ENCODE measurements at regions not wholly inside any gene's neighbourhood (a gene's known extent, or its start where the extent isn't known, plus 50 kb on each side); places are given as distances from the start of the nearest gene placed in this dataset.

- no peak overlapping the region for H3K4me2 ChIP-seq
- no peaks in the 10 kb centered on the region for H3K79me2 ChIP-seq (ENCODE audit: insufficient read depth)
- DNase-seq = no peak
- no peaks in the 10 kb centered on the region for H3K36me3 ChIP-seq (replicated peaks in 1 of 2; ENCODE audit: control insufficient read depth in 1 of 2, insufficient read depth in 2 of 2, low read length in 1 of 2)
- no peak overlapping the region for H3K9ac ChIP-seq
- peaks cover 5% of the 10 kb centered on the region for H3F3A ChIP-seq (replicated peaks; ENCODE audit: insufficient read depth)
- peaks cover 0 to 2% of the 10 kb centered on the region in 2 experiments; a peak in 1 of 4 replicates for H3K4me1 ChIP-seq (ENCODE audit: control insufficient read depth in 1 of 2, insufficient read depth in 2 of 2, low read depth in 1 of 2, low read length in 1 of 2)
- no peaks in the 10 kb centered on the region for H3K9me2 ChIP-seq
- H3K27ac ChIP-seq (ENCODE audit: low read depth in 2 of 2, low read length in 1 of 2) = no peak overlapping the region
- H4K20me1 ChIP-seq (ENCODE audit: insufficient read depth) = no peaks in the 10 kb centered on the region
- ChIA-PET POLR2A (no interaction called here), CTCF (interaction anchor here (1.6 kb wide), 1 partner anchor 106 kb away, joined by 3 read pairs; no protein-coding TSS in a partner anchor)
- H3K4me3 ChIP-seq (ENCODE audit: low read depth in 2 of 2, low read length in 1 of 2) = no peak overlapping the region
- 64% methylated on average over 1 of the region's 1 CpG for WGBS (ENCODE audit: low lambda C conversion rate)
- H3K27me3 ChIP-seq (ENCODE audit: insufficient read depth) = no peaks in the 10 kb centered on the region
- no peaks in the 10 kb centered on the region for H3K9me3 ChIP-seq
- TF ChIP-seq, protein P1, sequence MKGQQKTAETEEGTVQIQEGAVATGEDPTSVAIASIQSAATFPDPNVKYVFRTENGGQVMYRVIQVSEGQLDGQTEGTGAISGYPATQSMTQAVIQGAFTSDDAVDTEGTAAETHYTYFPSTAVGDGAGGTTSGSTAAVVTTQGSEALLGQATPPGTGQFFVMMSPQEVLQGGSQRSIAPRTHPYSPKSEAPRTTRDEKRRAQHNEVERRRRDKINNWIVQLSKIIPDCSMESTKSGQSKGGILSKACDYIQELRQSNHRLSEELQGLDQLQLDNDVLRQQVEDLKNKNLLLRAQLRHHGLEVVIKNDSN (IDR thresholded peaks at IDR 0.05; ENCODE audit: borderline replicate concordance, low read depth) = no peak
- TF ChIP-seq ZBTB33 (IDR thresholded peaks at IDR 0.05; ENCODE audit: borderline replicate concordance, low read depth) (no peak), REST (IDR thresholded peaks at IDR 0.05; ENCODE audit: low read depth, low read length) (no peak), EP300 (IDR thresholded peaks at IDR 0.05; ENCODE audit: borderline replicate concordance in 1 of 2, low read depth in 1 of 2, low read length in 1 of 2) (no peak), MEF2A (IDR thresholded peaks at IDR 0.05; ENCODE audit: borderline replicate concordance, low read depth) (no peak), EZH2phosphoT487 (IDR thresholded peaks at IDR 0.05; ENCODE audit: borderline replicate concordance, low read depth) (no peak), JUND (IDR thresholded peaks at IDR 0.05) (no peak), PBX3 (IDR thresholded peaks at IDR 0.05) (no peak), USF2 (IDR thresholded peaks at IDR 0.05; ENCODE audit: borderline replicate concordance, low read depth, low read length) (no peak), IRF3 (IDR thresholded peaks at IDR 0.05; ENCODE audit: low read depth, low read length) (no peak), MXI1 (IDR thresholded peaks at IDR 0.05; ENCODE audit: low read depth, low read length) (no peak), NFIC (IDR thresholded peaks at IDR 0.05; ENCODE audit: borderline replicate concordance) (no peak)
- TF ChIP-seq, protein P2, sequence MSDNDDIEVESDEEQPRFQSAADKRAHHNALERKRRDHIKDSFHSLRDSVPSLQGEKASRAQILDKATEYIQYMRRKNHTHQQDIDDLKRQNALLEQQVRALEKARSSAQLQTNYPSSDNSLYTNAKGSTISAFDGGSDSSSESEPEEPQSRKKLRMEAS (IDR thresholded peaks at IDR 0.05; ENCODE audit: low read depth) = no peak
- H2AFZ ChIP-seq (ENCODE audit: low read depth) = no peak overlapping the region
Observed at GRCh38 chr10:90975096-90975495, 54.2 kb upstream of the ANKRD1 start.

All from SK-N-SH (cell line).